ENCODE measurements at regions not wholly inside any gene's neighbourhood (a gene's known extent, or its start where the extent isn't known, plus 50 kb on each side); places are given as distances from the start of the nearest gene placed in this dataset.

DNA sequence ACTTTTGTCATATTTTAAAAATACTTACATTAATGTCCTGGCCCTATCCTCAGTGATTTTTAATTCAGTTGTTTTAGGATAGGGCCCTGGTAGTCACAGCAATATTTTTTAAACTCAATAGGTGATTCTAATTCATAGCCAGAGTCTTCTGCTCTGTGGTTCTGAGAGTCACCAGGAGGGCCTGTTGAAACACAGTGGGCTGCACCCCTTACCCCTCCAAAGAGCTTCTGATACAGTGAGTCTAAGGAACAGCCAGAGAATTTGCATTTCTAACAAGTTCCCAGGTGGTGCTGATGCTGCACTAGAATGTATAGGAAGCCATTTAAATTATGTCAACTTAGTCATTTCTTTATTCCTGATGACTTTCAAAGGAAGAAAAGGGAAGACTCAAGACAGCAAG lies 458.3 kb upstream of the ARRDC3 start:
- in situ Hi-C loops (cut with HindIII; ENCODE audit: low pct_unique_long_range_greater_than_20kb, low sequenced_read_pairs): no loop called here
- DNase-seq (ENCODE audit: low read depth, low spot score) (no peak), ATAC-seq (no peak)
- Histone ChIP-seq H3K27me3 (ENCODE audit: control insufficient read depth, insufficient read depth, low read length) (no peaks in the 10 kb centered on the region), H3K4me1 (ENCODE audit: control insufficient read depth, insufficient read depth, low read length) (no peaks in the 10 kb centered on the region), H3K27ac (ENCODE audit: low read length) (no peak overlapping the region), H3K4me3 (ENCODE audit: low read depth in 2 of 2, low read length in 2 of 2) (no peak overlapping the region), H3K9me3 (ENCODE audit: control insufficient read depth, insufficient read depth, low read depth, low read length) (no peaks in the 10 kb centered on the region), H3K36me3 (ENCODE audit: control insufficient read depth, insufficient read depth, low read length) (no peaks in the 10 kb centered on the region)
- ChIA-PET CTCF (no interaction called here), POLR2A (no interaction called here)
- TF ChIP-seq, protein P1, sequence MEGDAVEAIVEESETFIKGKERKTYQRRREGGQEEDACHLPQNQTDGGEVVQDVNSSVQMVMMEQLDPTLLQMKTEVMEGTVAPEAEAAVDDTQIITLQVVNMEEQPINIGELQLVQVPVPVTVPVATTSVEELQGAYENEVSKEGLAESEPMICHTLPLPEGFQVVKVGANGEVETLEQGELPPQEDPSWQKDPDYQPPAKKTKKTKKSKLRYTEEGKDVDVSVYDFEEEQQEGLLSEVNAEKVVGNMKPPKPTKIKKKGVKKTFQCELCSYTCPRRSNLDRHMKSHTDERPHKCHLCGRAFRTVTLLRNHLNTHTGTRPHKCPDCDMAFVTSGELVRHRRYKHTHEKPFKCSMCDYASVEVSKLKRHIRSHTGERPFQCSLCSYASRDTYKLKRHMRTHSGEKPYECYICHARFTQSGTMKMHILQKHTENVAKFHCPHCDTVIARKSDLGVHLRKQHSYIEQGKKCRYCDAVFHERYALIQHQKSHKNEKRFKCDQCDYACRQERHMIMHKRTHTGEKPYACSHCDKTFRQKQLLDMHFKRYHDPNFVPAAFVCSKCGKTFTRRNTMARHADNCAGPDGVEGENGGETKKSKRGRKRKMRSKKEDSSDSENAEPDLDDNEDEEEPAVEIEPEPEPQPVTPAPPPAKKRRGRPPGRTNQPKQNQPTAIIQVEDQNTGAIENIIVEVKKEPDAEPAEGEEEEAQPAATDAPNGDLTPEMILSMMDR (IDR thresholded peaks at IDR 0.05): no peak
- TF ChIP-seq SIN3A (IDR thresholded peaks at IDR 0.05; ENCODE audit: borderline replicate concordance, insufficient read depth, low read depth, low read length): no peak
- TF ChIP-seq TCF7L2 (IDR thresholded peaks at IDR 0.05; ENCODE audit: low read depth, low read length): no peak
- TF ChIP-seq POLR2AphosphoS5 (IDR thresholded peaks at IDR 0.05; ENCODE audit: low read depth, low read length): no peak
- TF ChIP-seq, protein P2, sequence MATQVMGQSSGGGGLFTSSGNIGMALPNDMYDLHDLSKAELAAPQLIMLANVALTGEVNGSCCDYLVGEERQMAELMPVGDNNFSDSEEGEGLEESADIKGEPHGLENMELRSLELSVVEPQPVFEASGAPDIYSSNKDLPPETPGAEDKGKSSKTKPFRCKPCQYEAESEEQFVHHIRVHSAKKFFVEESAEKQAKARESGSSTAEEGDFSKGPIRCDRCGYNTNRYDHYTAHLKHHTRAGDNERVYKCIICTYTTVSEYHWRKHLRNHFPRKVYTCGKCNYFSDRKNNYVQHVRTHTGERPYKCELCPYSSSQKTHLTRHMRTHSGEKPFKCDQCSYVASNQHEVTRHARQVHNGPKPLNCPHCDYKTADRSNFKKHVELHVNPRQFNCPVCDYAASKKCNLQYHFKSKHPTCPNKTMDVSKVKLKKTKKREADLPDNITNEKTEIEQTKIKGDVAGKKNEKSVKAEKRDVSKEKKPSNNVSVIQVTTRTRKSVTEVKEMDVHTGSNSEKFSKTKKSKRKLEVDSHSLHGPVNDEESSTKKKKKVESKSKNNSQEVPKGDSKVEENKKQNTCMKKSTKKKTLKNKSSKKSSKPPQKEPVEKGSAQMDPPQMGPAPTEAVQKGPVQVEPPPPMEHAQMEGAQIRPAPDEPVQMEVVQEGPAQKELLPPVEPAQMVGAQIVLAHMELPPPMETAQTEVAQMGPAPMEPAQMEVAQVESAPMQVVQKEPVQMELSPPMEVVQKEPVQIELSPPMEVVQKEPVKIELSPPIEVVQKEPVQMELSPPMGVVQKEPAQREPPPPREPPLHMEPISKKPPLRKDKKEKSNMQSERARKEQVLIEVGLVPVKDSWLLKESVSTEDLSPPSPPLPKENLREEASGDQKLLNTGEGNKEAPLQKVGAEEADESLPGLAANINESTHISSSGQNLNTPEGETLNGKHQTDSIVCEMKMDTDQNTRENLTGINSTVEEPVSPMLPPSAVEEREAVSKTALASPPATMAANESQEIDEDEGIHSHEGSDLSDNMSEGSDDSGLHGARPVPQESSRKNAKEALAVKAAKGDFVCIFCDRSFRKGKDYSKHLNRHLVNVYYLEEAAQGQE (IDR thresholded peaks at IDR 0.05; ENCODE audit: insufficient read depth in 1 of 2, low read depth in 2 of 2, low read length in 1 of 2): no peak
- intact Hi-C loops (cut with micrococcal nuclease; ENCODE audit: unreplicated experiment): no loop called here
- no TSS peak for BruUV-seq (replicated peaks)

DNA sequence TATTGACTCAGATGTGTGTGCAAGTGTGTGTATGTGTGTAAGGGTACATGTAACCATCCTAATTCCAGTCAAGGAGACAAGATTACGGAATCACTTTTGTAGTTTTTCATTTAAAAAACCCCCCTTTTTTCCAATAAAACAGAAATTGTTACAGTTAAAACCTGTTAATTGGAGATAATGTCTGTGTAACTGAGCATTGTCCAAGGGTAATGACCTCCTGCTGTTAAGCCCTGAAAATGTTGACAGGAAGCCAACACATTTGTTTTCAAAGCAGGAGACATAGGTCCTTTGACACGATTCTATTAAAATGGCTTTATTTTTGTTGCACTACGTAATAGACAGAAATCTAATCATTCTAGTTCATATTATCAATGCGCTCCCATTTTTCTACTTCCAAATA lies 457.3 kb upstream of the ARRDC3 start:
- Histone ChIP-seq H3K36me3 (ENCODE audit: control insufficient read depth, insufficient read depth, low read length) (no peaks in the 10 kb centered on the region), H3K27ac (ENCODE audit: low read length) (no peak overlapping the region), H3K4me3 (ENCODE audit: low read depth in 2 of 2, low read length in 2 of 2) (no peak overlapping the region), H3K9me3 (ENCODE audit: control insufficient read depth, insufficient read depth, low read depth, low read length) (no peaks in the 10 kb centered on the region), H3K4me1 (ENCODE audit: control insufficient read depth, insufficient read depth, low read length) (no peaks in the 10 kb centered on the region), H3K27me3 (ENCODE audit: control insufficient read depth, insufficient read depth, low read length) (no peaks in the 10 kb centered on the region)
- ChIA-PET POLR2A (no interaction called here), CTCF (no interaction called here)
- TF ChIP-seq SIN3A (IDR thresholded peaks at IDR 0.05; ENCODE audit: borderline replicate concordance, insufficient read depth, low read depth, low read length) (no peak), TCF7L2 (IDR thresholded peaks at IDR 0.05; ENCODE audit: low read depth, low read length) (no peak), POLR2AphosphoS5 (IDR thresholded peaks at IDR 0.05; ENCODE audit: low read depth, low read length) (no peak)
- TF ChIP-seq, protein P2 (IDR thresholded peaks at IDR 0.05; ENCODE audit: insufficient read depth in 1 of 2, low read depth in 2 of 2, low read length in 1 of 2): no peak
- TF ChIP-seq, protein P1 (IDR thresholded peaks at IDR 0.05): no peak
- intact Hi-C loops (cut with micrococcal nuclease; ENCODE audit: unreplicated experiment): no loop called here
- no peak for DNase-seq (ENCODE audit: low read depth, low spot score)
- in situ Hi-C loops (cut with HindIII; ENCODE audit: low pct_unique_long_range_greater_than_20kb, low sequenced_read_pairs): no loop called here
- ATAC-seq: no peak
- no TSS peak for BruUV-seq (replicated peaks)
